ENCODE measurements at regions not wholly inside any gene's neighbourhood (a gene's known extent, or its start where the extent isn't known, plus 50 kb on each side); places are given as distances from the start of the nearest gene placed in this dataset.

DNA sequence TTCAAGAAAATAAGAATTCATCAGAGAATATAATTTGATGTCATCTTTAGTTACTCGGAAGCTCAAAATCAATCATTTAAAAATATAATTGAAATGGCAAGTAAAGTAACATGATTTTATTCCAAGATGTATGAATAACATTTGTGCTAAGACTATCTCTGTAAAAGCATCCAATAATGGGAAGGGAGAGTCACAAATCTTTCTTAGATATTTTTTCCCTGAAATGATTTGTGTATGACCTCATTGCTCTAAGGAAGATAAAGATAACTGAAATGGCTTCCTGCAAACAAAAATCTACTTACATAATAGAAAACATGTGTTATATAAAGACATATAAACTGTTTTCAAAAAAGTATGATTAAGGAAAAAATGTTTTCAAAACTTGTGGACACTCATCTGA is 97.4 kb upstream of the FGF10 start:
- H3K56ac ChIP-seq (ENCODE audit: extremely low read depth, insufficient read depth, low read length): no peak overlapping the region
- H4K91ac ChIP-seq (ENCODE audit: insufficient read depth, low read depth, low read length): no peak overlapping the region
- H2BK20ac ChIP-seq (ENCODE audit: low read depth, low read length): no peak overlapping the region
- H2AFZ ChIP-seq (replicated peaks; ENCODE audit: low read length, poor library complexity): no peak overlapping the region
- H3K36me3 ChIP-seq (ENCODE audit: control insufficient read depth, insufficient read depth, low read length): no peaks in the 10 kb centered on the region
- no peak overlapping the region for H2BK15ac ChIP-seq (ENCODE audit: low read depth, low read length)
- H3K4ac ChIP-seq (ENCODE audit: low read depth, low read length): no peak overlapping the region
- H3K23ac ChIP-seq (ENCODE audit: low read depth, low read length): no peak overlapping the region
- H2BK5ac ChIP-seq (ENCODE audit: low read depth, low read length, poor library complexity, severe bottlenecking): no peak overlapping the region
- in situ Hi-C loops (cut with MboI; ENCODE audit: low sequenced_read_pairs) (no loop called here), intact Hi-C loops (cut with micrococcal nuclease) (no loop called here), dilution Hi-C loops (cut with HindIII; ENCODE audit: low sequenced_read_pairs, unreplicated experiment) (no loop called here)
- WGBS, 2 experiments (ENCODE audit: extremely low coverage in 2 of 2, insufficient read length in 1 of 2): no CpG with 5 or more reads among the region's 1 CpG
- no peaks in the 10 kb centered on the region for H3K4me1 ChIP-seq (ENCODE audit: control insufficient read depth, insufficient read depth, low read length)
- H3K4me3 ChIP-seq (ENCODE audit: insufficient read depth, low read depth, low read length): no peak overlapping the region
- H2BK120ac ChIP-seq (ENCODE audit: low read depth, low read length): no peak overlapping the region
- no peak overlapping the region for H3K4me2 ChIP-seq (ENCODE audit: low read depth, low read length)
- no peak overlapping the region for H4K5ac ChIP-seq (ENCODE audit: low read depth, low read length)
- ChIA-PET CTCF (no interaction called here), POLR2A (ENCODE audit: unreplicated experiment) (no interaction called here)
- DNase-seq: no peak
- H3K14ac ChIP-seq (replicated peaks; ENCODE audit: low read depth, low read length): no peak overlapping the region
- H3K27me3 ChIP-seq (ENCODE audit: control insufficient read depth, insufficient read depth, low read length): no peaks in the 10 kb centered on the region
- no peak overlapping the region for H2AK5ac ChIP-seq (ENCODE audit: low read depth, low read length)
- no peak overlapping the region for H3K18ac ChIP-seq (ENCODE audit: low read depth, low read length)
- no peaks in the 10 kb centered on the region for H4K20me1 ChIP-seq (ENCODE audit: insufficient read depth, low read length)
- TF ChIP-seq BHLHE40 (IDR thresholded peaks at IDR 0.05; ENCODE audit: low read depth, low read length) (no peak), RAD21 (IDR thresholded peaks at IDR 0.05; ENCODE audit: low read length) (no peak), SMC3 (IDR thresholded peaks at IDR 0.05; ENCODE audit: low read depth, low read length) (no peak), RCOR1 (IDR thresholded peaks at IDR 0.05; ENCODE audit: insufficient replicate concordance, low read length) (no peak), CEBPB (IDR thresholded peaks at IDR 0.05; ENCODE audit: low read depth, low read length) (no peak), RFX5 (IDR thresholded peaks at IDR 0.05; ENCODE audit: low read depth, low read length) (no peak), MAFK (IDR thresholded peaks at IDR 0.05; ENCODE audit: low read depth, low read length) (no peak)
- no TSS peak for BruUV-seq (replicated peaks)
- no peaks in the 10 kb centered on the region for H3K9me1 ChIP-seq (ENCODE audit: insufficient read depth, low read length)
- no peak overlapping the region for H3K9ac ChIP-seq (ENCODE audit: low read depth, low read length)
- H3K9me3 ChIP-seq (ENCODE audit: control insufficient read depth, insufficient read depth, low read length): no peaks in the 10 kb centered on the region
- no peak for ATAC-seq (ENCODE audit: low read depth)
- H2AK9ac ChIP-seq (replicated peaks; ENCODE audit: low read depth, low read length, poor library complexity): no peak overlapping the region
- H3K79me1 ChIP-seq (ENCODE audit: low read depth in 1 of 2, low read length in 2 of 2): no peaks in the 10 kb centered on the region
- H4K8ac ChIP-seq (ENCODE audit: low read depth in 2 of 2, low read length in 2 of 2): no peak overlapping the region
- H3K27ac ChIP-seq (ENCODE audit: insufficient read depth, low read length): no peak overlapping the region

Data from IMR-90 (cell line).